Ascending aorta (tissue), 2 donors: ENCODE measurements at regions not wholly inside any gene's neighbourhood (a gene's known extent, or its start where the extent isn't known, plus 50 kb on each side); places are given as distances from the start of the nearest gene placed in this dataset.

Experiments
- DNase-seq, 2 donors: peaks; one replicate each; pipeline ENCODE4 v3.0.0-alpha.2; 2019; ENCODE audit warnings: low spot score in 2 of 2
- H3K27ac ChIP-seq, 2 donors: fragments of 200-600 bp; sonication (generic); one replicate each; pipeline ENCODE4 v1.5.1; 2016 to 2017; ENCODE audit warnings: mild to moderate bottlenecking in 1 of 2
- H3K27me3 ChIP-seq: fragments of 200-600 bp; sonication (generic); one replicate; pipeline ENCODE4 v1.5.1; 2017
- H3K36me3 ChIP-seq, 2 donors: fragments of 200-600 bp; sonication (generic); one replicate each; pipeline ENCODE4 v1.5.1; 2016
- H3K4me1 ChIP-seq, 2 donors: fragments of 200-600 bp; sonication (generic); one replicate each; pipeline ENCODE4 v1.5.1; 2016 to 2017; ENCODE audit warnings: mild to moderate bottlenecking in 1 of 2
- H3K4me3 ChIP-seq, 2 donors: fragments of 200-600 bp; sonication (generic); one replicate each; pipeline ENCODE4 v1.5.1; 2016 to 2017; ENCODE audit warnings: mild to moderate bottlenecking in 1 of 2
- H3K9me3 ChIP-seq, 2 donors: fragments of 200-600 bp; sonication (generic); one replicate each; pipeline ENCODE4 v1.5.1; 2016
- CTCF ChIP-seq, 3 experiments: fragments of 200-600 bp in 2 of 3; fragments of 450-650 bp in 1 of 3; sonication (generic) in 2 of 3; IDR thresholded peaks; one replicate each; pipeline ENCODE4 v1.5.1; 2016 to 2019; ENCODE audit warnings: antibody characterized with exemption in 3 of 3, mild to moderate bottlenecking in 1 of 3, moderate library complexity in 1 of 3
- intact Hi-C: fragments of 100-400 bp; cut with DNase I; formaldehyde crosslinking; loops from one replicate; pipeline ENCODE4 v1.15.1; 2023

- TF ChIP-seq CTCF (IDR thresholded peaks at IDR 0.05) = no peak
- no peak overlapping the region for H3K4me3 ChIP-seq
These were observed 176.7 kb downstream of the CCT6B start for GRCh38 chr17:34784526-34784925.

GRCh38 chr17:34782271-34782670 lies 179.0 kb downstream of the CCT6B start:
- intact Hi-C loops = no loop called here
- no peaks in the 10 kb centered on the region for H3K4me1 ChIP-seq

More at GRCh38 chr17:34784526-34784925, 176.7 kb downstream of the CCT6B start:
- Histone ChIP-seq H3K27ac (no peak overlapping the region), H3K36me3 (no peaks in the 10 kb centered on the region), H3K4me1 (no peaks in the 10 kb centered on the region), H3K27me3 (no peaks in the 10 kb centered on the region), H3K9me3 (no peaks in the 10 kb centered on the region)
- no peak for DNase-seq
- intact Hi-C loops = no loop called here

GRCh38 chr17:34781571-34782108 lies 179.6 kb downstream of the CCT6B start:
- H3K4me3 ChIP-seq = no peak overlapping the region
- no peaks in the 10 kb centered on the region for H3K4me1 ChIP-seq
- no peak for DNase-seq
- TF ChIP-seq CTCF (IDR thresholded peaks at IDR 0.05) = no peak
- no peaks in the 10 kb centered on the region for H3K36me3 ChIP-seq
- no peaks in the 10 kb centered on the region for H3K9me3 ChIP-seq
- no peak overlapping the region for H3K27ac ChIP-seq
- intact Hi-C loops = no loop called here
- H3K27me3 ChIP-seq = no peaks in the 10 kb centered on the region

More at GRCh38 chr17:34782271-34782670, 179.0 kb downstream of the CCT6B start:
- Histone ChIP-seq H3K27ac (no peak overlapping the region), H3K9me3 (no peaks in the 10 kb centered on the region), H3K36me3 (no peaks in the 10 kb centered on the region), H3K27me3 (no peaks in the 10 kb centered on the region), H3K4me3 (no peak overlapping the region)
- no peak for DNase-seq
- TF ChIP-seq CTCF (IDR thresholded peaks at IDR 0.05) = no peak

- DNase-seq = no peak
- H3K4me1 ChIP-seq = no peaks in the 10 kb centered on the region
- TF ChIP-seq CTCF (IDR thresholded peaks at IDR 0.05) = no peak
- intact Hi-C loops = no loop called here
- H3K27ac ChIP-seq = no peak overlapping the region
- H3K27me3 ChIP-seq = no peaks in the 10 kb centered on the region
- no peaks in the 10 kb centered on the region for H3K9me3 ChIP-seq
- no peak overlapping the region for H3K4me3 ChIP-seq
- H3K36me3 ChIP-seq = no peaks in the 10 kb centered on the region
These were observed 180.2 kb downstream of the CCT6B start for GRCh38 chr17:34781071-34781470.

GRCh38 chr17:34780438-34780837 lies 180.8 kb downstream of the CCT6B start:
- no peaks in the 10 kb centered on the region for H3K4me1 ChIP-seq
- DNase-seq = no peak
- intact Hi-C loops = no loop called here
- no peak for TF ChIP-seq CTCF (IDR thresholded peaks at IDR 0.05)
- H3K27ac ChIP-seq = no peak overlapping the region
- no peaks in the 10 kb centered on the region for H3K36me3 ChIP-seq
- H3K4me3 ChIP-seq = no peak overlapping the region
- no peaks in the 10 kb centered on the region for H3K9me3 ChIP-seq
- H3K27me3 ChIP-seq = no peaks in the 10 kb centered on the region
